GM23338 (cell line): ENCODE measurements at regions not wholly inside any gene's neighbourhood (a gene's known extent, or its start where the extent isn't known, plus 50 kb on each side); places are given as distances from the start of the nearest gene placed in this dataset.

Experiments
- ATAC-seq: fragments of 200-7000 bp; cut with Tn5 transposase; 3 replicates; pipeline ENCODE4 v1.9.1; 2020
- DNase-seq: peaks from one replicate; pipeline ENCODE4 v3.0.0-alpha.2; 2015; ENCODE audit warnings: low spot score
- H2AFZ ChIP-seq: fragments of 200-600 bp; sonication (generic); 2 replicates; pipeline ENCODE4 v1.8.0; 2016; ENCODE audit warnings: antibody characterized with exemption, mild to moderate bottlenecking, moderate library complexity
- H3F3A ChIP-seq: fragments of 200-600 bp; sonication (generic); replicated peaks from 2 replicates; pipeline ENCODE4 v1.8.0; 2017; ENCODE audit warnings: antibody characterized with exemption, mixed run types, low read depth
- H3K27ac ChIP-seq: fragments of 200-600 bp; sonication (generic); 2 replicates; pipeline ENCODE4 v1.6.1; 2016; ENCODE audit warnings: low read depth
- H3K27me3 ChIP-seq: fragments of 200-600 bp; sonication (generic); 2 replicates; pipeline ENCODE4 v1.8.0; 2016; ENCODE audit warnings: mild to moderate bottlenecking, mixed run types, moderate library complexity; ENCODE audit not compliant: insufficient read depth
- H3K36me3 ChIP-seq: fragments of 200-600 bp; sonication (generic); 2 replicates; pipeline ENCODE4 v1.8.0; 2016; ENCODE audit warnings: mild to moderate bottlenecking; ENCODE audit not compliant: insufficient read depth
- H3K4me1 ChIP-seq: fragments of 200-600 bp; sonication (generic); 2 replicates; pipeline ENCODE4 v1.8.0; 2016; ENCODE audit warnings: mild to moderate bottlenecking, moderate library complexity; ENCODE audit not compliant: insufficient read depth
- H3K4me2 ChIP-seq: fragments of 200-600 bp; sonication (generic); 2 replicates; pipeline ENCODE4 v1.7.1; 2017; ENCODE audit warnings: mixed run types
- H3K4me3 ChIP-seq: fragments of 200-600 bp; sonication (generic); 2 replicates; pipeline ENCODE4 v1.6.1; 2016; ENCODE audit warnings: mixed run types
- H3K79me2 ChIP-seq: fragments of 200-600 bp; sonication (generic); replicated peaks from 2 replicates; pipeline ENCODE4 v1.8.0; 2017; ENCODE audit warnings: mild to moderate bottlenecking; ENCODE audit not compliant: insufficient read depth
- H3K9me2 ChIP-seq: fragments of 200-600 bp; sonication (generic); 2 replicates; pipeline ENCODE4 v1.8.0; 2017; ENCODE audit not compliant: insufficient read depth
- H4K20me1 ChIP-seq: fragments of 200-600 bp; sonication (generic); replicated peaks from 2 replicates; pipeline ENCODE4 v1.8.0; 2017; ENCODE audit warnings: mild to moderate bottlenecking; ENCODE audit not compliant: insufficient read depth
- H3K27ac Mint-ChIP-seq: 2 replicates; pipeline ENCODE4 v1.8.0; 2020; ENCODE audit warnings: inconsistent platforms, mild to moderate bottlenecking, moderate library complexity, mixed read lengths
- H3K27me3 Mint-ChIP-seq: 3 replicates; pipeline ENCODE4 v1.8.0; 2022; ENCODE audit warnings: low read depth, mild to moderate bottlenecking, moderate library complexity, mixed read lengths, inconsistent platforms; ENCODE audit not compliant: insufficient read depth, poor library complexity
- H3K36me3 Mint-ChIP-seq: 3 replicates; pipeline ENCODE4 v1.8.0; 2021; ENCODE audit warnings: low read depth, mild to moderate bottlenecking, inconsistent platforms, moderate library complexity, mixed read lengths
- H3K4me1 Mint-ChIP-seq: 3 replicates; pipeline ENCODE4 v1.8.0; 2020; ENCODE audit warnings: mild to moderate bottlenecking, inconsistent platforms, mixed read lengths
- H3K4me3 Mint-ChIP-seq: 3 replicates; pipeline ENCODE4 v1.8.0; 2021; ENCODE audit warnings: moderate library complexity, mild to moderate bottlenecking, inconsistent platforms, mixed read lengths
- H3K9me3 Mint-ChIP-seq: 3 replicates; pipeline ENCODE4 v1.8.0; 2020; ENCODE audit warnings: moderate library complexity, mild to moderate bottlenecking, inconsistent platforms, mixed read lengths
- CREB1 ChIP-seq: fragments of 250-450 bp; sonication (Bioruptor Pico); IDR thresholded peaks from 2 replicates; pipeline ENCODE4 v1.5.0; 2020; ENCODE audit warnings: low read depth, mild to moderate bottlenecking, moderate library complexity
- EZH2 ChIP-seq: fragments of 200-600 bp; sonication (generic); IDR thresholded peaks from one replicate; pipeline ENCODE4 v1.8.0; 2017; ENCODE audit warnings: antibody characterized with exemption, mild to moderate bottlenecking, low read depth; ENCODE audit not compliant: unreplicated experiment
- EZH2phosphoT487 ChIP-seq: fragments of 200-600 bp; sonication (generic); IDR thresholded peaks from one replicate; pipeline ENCODE4 v1.8.1; 2018; ENCODE audit warnings: antibody characterized with exemption; ENCODE audit not compliant: unreplicated experiment
- JUNB ChIP-seq: IDR thresholded peaks from one replicate; pipeline ENCODE4 v1.6.1; 2016; ENCODE audit warnings: antibody characterized with exemption; ENCODE audit not compliant: unreplicated experiment
- POLR2AphosphoS5 ChIP-seq: IDR thresholded peaks from 2 replicates; pipeline ENCODE4 v1.6.1; 2016; ENCODE audit warnings: antibody characterized with exemption, low read depth
- STAT1 ChIP-seq: IDR thresholded peaks from one replicate; pipeline ENCODE4 v1.6.1; 2016; ENCODE audit warnings: antibody characterized with exemption; ENCODE audit not compliant: unreplicated experiment
- ZNF114 ChIP-seq: fragments of 250-450 bp; sonication (Bioruptor Pico); IDR thresholded peaks from 2 replicates; pipeline ENCODE4 v1.5.0; 2020; ENCODE audit warnings: mild to moderate bottlenecking, moderate library complexity
- ZNF331 ChIP-seq: fragments of 250-450 bp; sonication (Bioruptor Pico); IDR thresholded peaks from 2 replicates; pipeline ENCODE4 v1.5.0; 2020; ENCODE audit warnings: low read depth, mild to moderate bottlenecking, moderate library complexity
- TF ChIP-seq, protein P1 (sequence below): fragments of 250-450 bp; sonication (Bioruptor Pico); IDR thresholded peaks from 2 replicates; pipeline ENCODE4 v1.5.0; 2020; ENCODE audit warnings: mild to moderate bottlenecking, moderate library complexity
- TF ChIP-seq, protein P2 (sequence below): IDR thresholded peaks from one replicate; pipeline ENCODE4 v1.6.1; 2018; ENCODE audit warnings: antibody characterized with exemption; ENCODE audit not compliant: unreplicated experiment
- TF ChIP-seq, protein P3 (sequence below), 2 experiments: fragments of 200-600 bp in 1 of 2; sonication (generic) in 1 of 2; conservative IDR thresholded peaks; 2 replicates each; pipeline versions ENCODE4 v1.5.1 to v1.6.1; 2016 to 2017; ENCODE audit warnings: antibody characterized with exemption in 2 of 2, low read depth in 2 of 2, mild to moderate bottlenecking in 2 of 2, moderate library complexity in 1 of 2

DNA sequence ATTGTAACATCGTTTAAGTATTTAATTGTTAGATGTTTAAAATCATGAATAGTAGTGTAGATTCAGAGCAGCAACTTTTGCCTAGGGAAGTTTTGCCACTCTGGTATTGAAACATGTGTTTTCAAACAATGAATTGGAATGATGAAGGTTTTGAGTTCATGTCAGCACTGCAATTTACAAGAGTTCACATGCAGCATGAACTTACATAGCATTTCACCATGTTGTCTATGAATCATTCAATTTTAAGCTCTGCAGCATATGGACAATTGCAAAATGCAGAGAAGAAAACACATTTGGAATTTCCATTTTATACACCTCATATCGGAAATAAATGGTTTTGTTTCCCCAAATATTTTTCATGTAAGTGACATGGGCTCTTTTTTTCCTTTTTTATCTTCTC lies 170.7 kb upstream of the CDKN3 start:
- ATAC-seq (no peak), DNase-seq (no peak)
- Mint-ChIP-seq H3K27ac (no peak overlapping the region), H3K36me3 (no peaks in the 10 kb centered on the region), H3K4me1 (peaks cover 11% of the 10 kb centered on the region), H3K4me3 (no peak overlapping the region), H3K9me3 (no peaks in the 10 kb centered on the region), H3K27me3 (peaks cover 11% of the 10 kb centered on the region)
- no peaks in the 10 kb centered on the region for H3K36me3 ChIP-seq
- H3K27ac ChIP-seq, result no peak overlapping the region
- H3K79me2 ChIP-seq, result no peaks in the 10 kb centered on the region
- peaks cover 17% of the 10 kb centered on the region for H3K4me1 ChIP-seq
- H3K4me3 ChIP-seq, result no peak overlapping the region
- H3K27me3 ChIP-seq, result peaks cover 18% of the 10 kb centered on the region
- no peaks in the 10 kb centered on the region for H4K20me1 ChIP-seq
- H2AFZ ChIP-seq, result no peak overlapping the region
- H3F3A ChIP-seq, result no peaks in the 10 kb centered on the region
- H3K4me2 ChIP-seq, result no peak overlapping the region
- H3K9me2 ChIP-seq, result no peaks in the 10 kb centered on the region
- TF ChIP-seq, protein P1, sequence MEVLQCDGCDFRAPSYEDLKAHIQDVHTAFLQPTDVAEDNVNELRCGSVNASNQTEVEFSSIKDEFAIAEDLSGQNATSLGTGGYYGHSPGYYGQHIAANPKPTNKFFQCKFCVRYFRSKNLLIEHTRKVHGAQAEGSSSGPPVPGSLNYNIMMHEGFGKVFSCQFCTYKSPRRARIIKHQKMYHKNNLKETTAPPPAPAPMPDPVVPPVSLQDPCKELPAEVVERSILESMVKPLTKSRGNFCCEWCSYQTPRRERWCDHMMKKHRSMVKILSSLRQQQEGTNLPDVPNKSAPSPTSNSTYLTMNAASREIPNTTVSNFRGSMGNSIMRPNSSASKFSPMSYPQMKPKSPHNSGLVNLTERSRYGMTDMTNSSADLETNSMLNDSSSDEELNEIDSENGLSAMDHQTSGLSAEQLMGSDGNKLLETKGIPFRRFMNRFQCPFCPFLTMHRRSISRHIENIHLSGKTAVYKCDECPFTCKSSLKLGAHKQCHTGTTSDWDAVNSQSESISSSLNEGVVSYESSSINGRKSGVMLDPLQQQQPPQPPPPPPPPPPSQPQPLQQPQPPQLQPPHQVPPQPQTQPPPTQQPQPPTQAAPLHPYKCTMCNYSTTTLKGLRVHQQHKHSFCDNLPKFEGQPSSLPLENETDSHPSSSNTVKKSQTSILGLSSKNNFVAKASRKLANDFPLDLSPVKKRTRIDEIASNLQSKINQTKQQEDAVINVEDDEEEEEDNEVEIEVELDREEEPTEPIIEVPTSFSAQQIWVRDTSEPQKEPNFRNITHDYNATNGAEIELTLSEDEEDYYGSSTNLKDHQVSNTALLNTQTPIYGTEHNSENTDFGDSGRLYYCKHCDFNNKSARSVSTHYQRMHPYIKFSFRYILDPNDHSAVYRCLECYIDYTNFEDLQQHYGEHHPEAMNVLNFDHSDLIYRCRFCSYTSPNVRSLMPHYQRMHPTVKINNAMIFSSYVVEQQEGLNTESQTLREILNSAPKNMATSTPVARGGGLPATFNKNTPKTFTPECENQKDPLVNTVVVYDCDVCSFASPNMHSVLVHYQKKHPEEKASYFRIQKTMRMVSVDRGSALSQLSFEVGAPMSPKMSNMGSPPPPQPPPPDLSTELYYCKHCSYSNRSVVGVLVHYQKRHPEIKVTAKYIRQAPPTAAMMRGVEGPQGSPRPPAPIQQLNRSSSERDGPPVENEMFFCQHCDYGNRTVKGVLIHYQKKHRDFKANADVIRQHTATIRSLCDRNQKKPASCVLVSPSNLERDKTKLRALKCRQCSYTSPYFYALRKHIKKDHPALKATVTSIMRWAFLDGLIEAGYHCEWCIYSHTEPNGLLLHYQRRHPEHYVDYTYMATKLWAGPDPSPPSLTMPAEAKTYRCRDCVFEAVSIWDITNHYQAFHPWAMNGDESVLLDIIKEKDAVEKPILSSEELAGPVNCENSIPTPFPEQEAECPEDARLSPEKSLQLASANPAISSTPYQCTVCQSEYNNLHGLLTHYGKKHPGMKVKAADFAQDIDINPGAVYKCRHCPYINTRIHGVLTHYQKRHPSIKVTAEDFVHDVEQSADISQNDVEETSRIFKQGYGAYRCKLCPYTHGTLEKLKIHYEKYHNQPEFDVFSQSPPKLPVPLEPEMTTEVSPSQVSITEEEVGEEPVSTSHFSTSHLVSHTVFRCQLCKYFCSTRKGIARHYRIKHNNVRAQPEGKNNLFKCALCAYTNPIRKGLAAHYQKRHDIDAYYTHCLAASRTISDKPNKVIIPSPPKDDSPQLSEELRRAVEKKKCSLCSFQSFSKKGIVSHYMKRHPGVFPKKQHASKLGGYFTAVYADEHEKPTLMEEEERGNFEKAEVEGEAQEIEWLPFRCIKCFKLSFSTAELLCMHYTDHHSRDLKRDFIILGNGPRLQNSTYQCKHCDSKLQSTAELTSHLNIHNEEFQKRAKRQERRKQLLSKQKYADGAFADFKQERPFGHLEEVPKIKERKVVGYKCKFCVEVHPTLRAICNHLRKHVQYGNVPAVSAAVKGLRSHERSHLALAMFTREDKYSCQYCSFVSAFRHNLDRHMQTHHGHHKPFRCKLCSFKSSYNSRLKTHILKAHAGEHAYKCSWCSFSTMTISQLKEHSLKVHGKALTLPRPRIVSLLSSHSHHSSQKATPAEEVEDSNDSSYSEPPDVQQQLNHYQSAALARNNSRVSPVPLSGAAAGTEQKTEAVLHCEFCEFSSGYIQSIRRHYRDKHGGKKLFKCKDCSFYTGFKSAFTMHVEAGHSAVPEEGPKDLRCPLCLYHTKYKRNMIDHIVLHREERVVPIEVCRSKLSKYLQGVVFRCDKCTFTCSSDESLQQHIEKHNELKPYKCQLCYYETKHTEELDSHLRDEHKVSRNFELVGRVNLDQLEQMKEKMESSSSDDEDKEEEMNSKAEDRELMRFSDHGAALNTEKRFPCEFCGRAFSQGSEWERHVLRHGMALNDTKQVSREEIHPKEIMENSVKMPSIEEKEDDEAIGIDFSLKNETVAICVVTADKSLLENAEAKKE, result no peak
- no peak for TF ChIP-seq EZH2phosphoT487

DNA sequence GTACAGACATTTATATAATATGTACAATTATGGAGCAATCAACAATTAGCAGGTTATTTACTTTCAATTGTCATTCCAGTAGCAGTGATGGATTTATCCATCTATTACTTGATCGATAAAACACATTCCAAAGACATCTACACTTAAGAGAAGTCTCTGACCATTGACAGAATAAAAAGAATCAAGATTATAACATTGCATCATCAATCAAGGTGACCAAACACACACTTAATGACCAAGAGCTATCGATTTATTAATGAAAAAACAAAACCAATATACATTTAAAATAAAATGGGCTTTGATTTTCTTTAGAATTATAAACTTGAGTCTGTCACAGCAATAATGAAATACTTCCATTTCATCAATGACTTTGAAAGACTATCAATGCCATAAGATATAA lies 170.2 kb upstream of the CDKN3 start:
- Histone ChIP-seq H4K20me1 (no peaks in the 10 kb centered on the region), H3K9me2 (no peaks in the 10 kb centered on the region), H3K4me2 (no peak overlapping the region), H3K36me3 (no peaks in the 10 kb centered on the region), H3K27ac (no peak overlapping the region), H3K4me1 (peaks cover 12% of the 10 kb centered on the region), H3K4me3 (no peak overlapping the region), H3F3A (no peaks in the 10 kb centered on the region), H2AFZ (no peak overlapping the region), H3K27me3 (peaks cover 14% of the 10 kb centered on the region), H3K79me2 (no peaks in the 10 kb centered on the region)
- no peak for ATAC-seq
- H3K4me3 Mint-ChIP-seq, result no peak overlapping the region
- no peak for DNase-seq
- no peaks in the 10 kb centered on the region for H3K36me3 Mint-ChIP-seq
- no peaks in the 10 kb centered on the region for H3K9me3 Mint-ChIP-seq
- H3K4me1 Mint-ChIP-seq, result peaks cover 8% of the 10 kb centered on the region
- H3K27me3 Mint-ChIP-seq, result peaks cover 6% of the 10 kb centered on the region
- no peak overlapping the region for H3K27ac Mint-ChIP-seq
- TF ChIP-seq POLR2AphosphoS5 (no peak), CREB1 (CRISPR knock-in tag) (no peak), ZNF114 (CRISPR knock-in tag) (no peak), JUNB (no peak), EZH2 (no peak), ZNF331 (CRISPR knock-in tag) (no peak), STAT1 (no peak)
- TF ChIP-seq, protein P2, sequence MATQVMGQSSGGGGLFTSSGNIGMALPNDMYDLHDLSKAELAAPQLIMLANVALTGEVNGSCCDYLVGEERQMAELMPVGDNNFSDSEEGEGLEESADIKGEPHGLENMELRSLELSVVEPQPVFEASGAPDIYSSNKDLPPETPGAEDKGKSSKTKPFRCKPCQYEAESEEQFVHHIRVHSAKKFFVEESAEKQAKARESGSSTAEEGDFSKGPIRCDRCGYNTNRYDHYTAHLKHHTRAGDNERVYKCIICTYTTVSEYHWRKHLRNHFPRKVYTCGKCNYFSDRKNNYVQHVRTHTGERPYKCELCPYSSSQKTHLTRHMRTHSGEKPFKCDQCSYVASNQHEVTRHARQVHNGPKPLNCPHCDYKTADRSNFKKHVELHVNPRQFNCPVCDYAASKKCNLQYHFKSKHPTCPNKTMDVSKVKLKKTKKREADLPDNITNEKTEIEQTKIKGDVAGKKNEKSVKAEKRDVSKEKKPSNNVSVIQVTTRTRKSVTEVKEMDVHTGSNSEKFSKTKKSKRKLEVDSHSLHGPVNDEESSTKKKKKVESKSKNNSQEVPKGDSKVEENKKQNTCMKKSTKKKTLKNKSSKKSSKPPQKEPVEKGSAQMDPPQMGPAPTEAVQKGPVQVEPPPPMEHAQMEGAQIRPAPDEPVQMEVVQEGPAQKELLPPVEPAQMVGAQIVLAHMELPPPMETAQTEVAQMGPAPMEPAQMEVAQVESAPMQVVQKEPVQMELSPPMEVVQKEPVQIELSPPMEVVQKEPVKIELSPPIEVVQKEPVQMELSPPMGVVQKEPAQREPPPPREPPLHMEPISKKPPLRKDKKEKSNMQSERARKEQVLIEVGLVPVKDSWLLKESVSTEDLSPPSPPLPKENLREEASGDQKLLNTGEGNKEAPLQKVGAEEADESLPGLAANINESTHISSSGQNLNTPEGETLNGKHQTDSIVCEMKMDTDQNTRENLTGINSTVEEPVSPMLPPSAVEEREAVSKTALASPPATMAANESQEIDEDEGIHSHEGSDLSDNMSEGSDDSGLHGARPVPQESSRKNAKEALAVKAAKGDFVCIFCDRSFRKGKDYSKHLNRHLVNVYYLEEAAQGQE, result no peak
- TF ChIP-seq, protein P3, sequence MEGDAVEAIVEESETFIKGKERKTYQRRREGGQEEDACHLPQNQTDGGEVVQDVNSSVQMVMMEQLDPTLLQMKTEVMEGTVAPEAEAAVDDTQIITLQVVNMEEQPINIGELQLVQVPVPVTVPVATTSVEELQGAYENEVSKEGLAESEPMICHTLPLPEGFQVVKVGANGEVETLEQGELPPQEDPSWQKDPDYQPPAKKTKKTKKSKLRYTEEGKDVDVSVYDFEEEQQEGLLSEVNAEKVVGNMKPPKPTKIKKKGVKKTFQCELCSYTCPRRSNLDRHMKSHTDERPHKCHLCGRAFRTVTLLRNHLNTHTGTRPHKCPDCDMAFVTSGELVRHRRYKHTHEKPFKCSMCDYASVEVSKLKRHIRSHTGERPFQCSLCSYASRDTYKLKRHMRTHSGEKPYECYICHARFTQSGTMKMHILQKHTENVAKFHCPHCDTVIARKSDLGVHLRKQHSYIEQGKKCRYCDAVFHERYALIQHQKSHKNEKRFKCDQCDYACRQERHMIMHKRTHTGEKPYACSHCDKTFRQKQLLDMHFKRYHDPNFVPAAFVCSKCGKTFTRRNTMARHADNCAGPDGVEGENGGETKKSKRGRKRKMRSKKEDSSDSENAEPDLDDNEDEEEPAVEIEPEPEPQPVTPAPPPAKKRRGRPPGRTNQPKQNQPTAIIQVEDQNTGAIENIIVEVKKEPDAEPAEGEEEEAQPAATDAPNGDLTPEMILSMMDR (conservative IDR thresholded peaks at IDR 0.05; ENCODE audit: low read depth in 2 of 2), result no peak
